ENCODE measurements at regions not wholly inside any gene's neighbourhood (a gene's known extent, or its start where the extent isn't known, plus 50 kb on each side); places are given as distances from the start of the nearest gene placed in this dataset.

GRCh38 chr1:209512821-209513220 is 70.7 kb upstream of the CAMK1G start:
- no peak for DNase-seq (ENCODE audit: low read depth)

GRCh38 chr1:209513226-209513625 is 70.3 kb upstream of the CAMK1G start:
- no peak for DNase-seq (ENCODE audit: low read depth)

DNA sequence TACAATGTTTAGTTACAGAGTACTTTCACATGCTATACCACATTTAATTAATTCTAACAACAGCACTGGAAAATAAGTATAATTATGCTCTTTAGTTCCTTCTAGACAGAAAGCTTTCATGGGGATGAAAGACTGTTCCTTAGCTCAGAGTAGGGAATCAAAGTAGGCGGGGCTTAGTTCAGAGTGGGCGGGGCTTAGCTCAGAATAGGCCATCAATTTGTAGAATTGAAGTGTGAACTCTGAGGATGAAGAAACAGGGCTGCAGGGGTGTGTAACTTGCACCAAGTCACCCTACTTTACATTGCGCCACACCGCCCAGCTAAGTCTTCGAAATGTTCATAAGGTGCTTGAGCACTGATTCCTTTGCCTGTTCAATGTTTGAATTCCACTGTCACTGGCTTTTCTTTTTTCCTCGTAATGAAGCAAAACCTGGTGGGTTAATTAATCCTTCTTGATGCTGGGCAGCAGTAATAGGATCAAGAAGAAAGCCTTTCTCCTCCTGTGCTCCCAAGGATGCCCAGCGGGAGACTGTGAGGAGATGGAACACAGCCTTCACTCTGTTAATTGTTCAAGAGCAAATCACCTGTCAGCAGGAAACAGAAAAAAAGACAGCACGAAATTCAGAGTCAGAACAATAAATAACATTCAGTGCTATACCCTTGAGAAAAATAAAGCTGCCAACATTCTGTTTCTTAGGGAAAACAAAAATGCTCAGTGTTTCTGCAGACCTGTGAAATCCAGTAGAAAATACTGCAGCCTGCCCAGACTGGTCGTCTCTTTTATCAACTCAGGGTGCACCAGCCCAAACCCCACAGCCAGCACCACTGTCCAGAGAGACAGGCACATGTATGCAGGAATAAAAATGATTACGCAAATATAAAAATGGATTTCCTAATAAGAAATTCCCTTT is 66.5 kb upstream of the CAMK1G start:
- no peak for DNase-seq (ENCODE audit: low read depth)

DNA sequence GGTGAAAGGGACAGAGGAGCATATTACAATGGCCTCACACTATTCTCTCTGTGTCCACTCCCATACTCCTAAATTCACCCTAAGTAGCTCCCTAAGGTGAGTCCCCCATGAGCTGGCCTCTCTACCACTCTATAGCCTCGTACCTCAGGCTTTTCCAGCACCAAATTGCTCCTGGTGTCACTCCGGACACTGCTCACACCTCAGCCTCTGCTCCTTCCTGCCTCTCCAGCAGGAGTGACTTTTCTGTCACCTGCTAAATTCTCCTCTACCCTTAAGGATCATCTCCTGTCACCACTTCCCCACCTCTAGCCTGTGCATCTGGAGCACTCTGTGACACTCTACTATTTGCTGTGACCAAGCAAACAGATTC is 65.8 kb upstream of the CAMK1G start:
- no peak for DNase-seq (ENCODE audit: low read depth)

- DNase-seq (ENCODE audit: low read depth): no peak
These were observed 63.7 kb upstream of the CAMK1G start for GRCh38 chr1:209519786-209520185.

DNA sequence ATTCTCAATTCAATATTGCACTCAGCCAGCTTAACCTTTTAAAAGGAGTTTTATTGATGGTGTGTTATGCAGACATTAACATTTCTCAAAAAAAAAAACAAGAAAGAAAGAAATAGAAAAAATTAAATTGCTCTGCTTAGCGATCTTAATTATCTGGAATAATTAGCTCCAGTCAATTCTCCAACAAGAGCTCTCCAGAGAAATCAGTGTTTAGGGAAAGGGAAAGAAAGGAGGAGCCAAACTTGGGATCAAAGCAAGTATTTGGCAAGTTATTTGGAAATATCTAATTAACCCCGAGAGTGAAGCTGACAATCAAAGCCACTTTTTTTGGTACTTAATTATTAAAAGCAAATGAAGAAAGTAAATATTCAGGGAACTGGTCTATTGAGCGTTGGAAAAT is 60.7 kb upstream of the CAMK1G start:
- DNase-seq (ENCODE audit: low read depth): no peak

DNA sequence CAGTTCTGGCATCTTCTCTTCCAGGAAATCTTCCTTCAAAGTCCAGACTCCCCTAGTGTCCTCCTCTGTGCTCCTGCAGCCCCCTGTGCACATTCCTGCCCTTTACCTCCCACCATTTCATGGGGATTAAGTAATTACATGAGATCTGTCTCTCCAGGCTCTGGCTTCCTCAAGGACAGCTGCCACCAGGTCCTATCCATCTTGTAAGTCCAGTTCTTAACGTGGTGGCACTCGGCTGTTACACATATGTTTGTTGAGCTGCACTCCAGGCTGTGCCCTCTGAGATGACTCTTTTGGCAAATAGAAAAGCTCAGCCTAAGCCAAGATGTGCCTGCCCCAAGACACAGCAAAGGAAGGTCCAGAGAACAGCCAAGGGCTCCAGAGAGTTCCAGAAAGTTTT is 57.4 kb upstream of the CAMK1G start:
- no peak for DNase-seq (ENCODE audit: low read depth)

DNA sequence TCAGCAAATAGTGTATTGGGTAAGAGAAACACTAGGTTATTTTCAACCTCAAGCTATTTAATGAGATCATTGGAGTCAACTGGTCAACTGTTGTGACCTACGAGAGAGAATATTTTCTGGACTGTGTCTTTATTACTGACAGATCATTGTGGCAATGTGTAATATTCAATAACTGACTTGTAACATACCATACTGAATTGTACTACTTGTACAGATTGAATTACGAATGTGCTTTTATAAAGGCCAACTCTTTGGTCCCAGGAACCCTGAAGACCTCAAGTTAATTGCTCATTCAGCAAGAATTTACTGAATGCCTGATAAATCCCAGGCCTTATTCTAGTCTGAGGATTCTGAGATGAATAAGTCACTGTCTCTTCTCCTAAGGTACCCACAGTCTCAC is 56.1 kb upstream of the CAMK1G start:
- DNase-seq (ENCODE audit: low read depth): no peak

DNA sequence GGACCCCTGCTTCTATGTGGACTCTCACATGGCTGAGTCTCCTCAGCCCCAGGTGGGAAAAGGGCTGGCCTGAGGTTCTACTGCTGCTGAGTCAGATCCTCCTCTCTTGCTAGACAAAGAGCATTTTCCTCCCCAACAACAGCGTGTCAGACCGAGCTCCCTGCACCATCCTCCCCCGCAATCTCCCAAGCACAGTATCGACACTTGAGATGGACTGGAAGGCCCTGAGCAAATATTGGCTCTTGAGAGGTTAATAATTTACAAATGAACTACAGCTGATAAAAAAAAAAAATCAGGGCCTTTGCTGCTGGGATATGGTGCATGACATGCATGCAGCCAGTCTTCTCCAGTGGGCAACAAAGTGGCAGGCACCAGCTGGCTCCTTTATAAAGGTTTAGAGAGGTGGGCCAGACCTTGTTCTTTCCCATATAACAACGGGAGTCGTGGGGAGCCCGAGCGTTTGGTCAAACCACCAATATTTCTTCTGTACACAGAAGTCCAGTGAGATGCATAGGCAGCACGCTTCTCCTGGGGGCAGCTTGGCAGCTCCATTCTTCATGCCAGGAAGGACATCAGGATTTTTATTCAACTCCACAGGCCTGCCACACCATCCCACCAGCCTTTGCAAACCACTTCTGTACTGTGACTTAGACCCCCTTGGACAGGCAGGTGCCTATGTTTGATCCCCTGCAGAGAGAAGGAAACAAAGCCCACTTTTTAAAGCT is 55.4 kb upstream of the CAMK1G start:
- no peak for DNase-seq (ENCODE audit: low read depth)

DNA sequence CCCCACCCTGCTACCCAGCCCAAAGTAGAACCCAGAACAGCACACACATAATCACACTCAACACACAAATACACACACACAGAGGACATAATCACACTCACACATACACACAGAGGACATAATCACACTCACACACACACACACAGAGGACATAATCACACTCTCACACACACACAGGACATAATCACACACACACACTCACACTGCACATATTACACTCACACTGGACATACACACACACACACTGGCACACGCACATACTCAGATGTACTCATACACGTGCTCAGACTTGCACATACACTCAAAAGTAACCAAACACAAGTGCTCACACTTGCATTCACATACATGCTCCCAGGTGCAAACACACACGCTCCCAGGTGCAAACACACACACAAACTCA is 54.3 kb upstream of the CAMK1G start:
- DNase-seq (ENCODE audit: low read depth): no peak

- no peak for DNase-seq (ENCODE audit: low read depth)
These were observed 52.5 kb upstream of the CAMK1G start for GRCh38 chr1:209531006-209531405.

GRCh38 chr1:209531549-209531948 is 52.0 kb upstream of the CAMK1G start:
- no peak for DNase-seq (ENCODE audit: low read depth)
